Neural cell (in vitro differentiated cells): ENCODE measurements at regions not wholly inside any gene's neighbourhood (a gene's known extent, or its start where the extent isn't known, plus 50 kb on each side); places are given as distances from the start of the nearest gene placed in this dataset.

Experiments used
- EP300 ChIP-seq: fragments of 450-650 bp; conservative IDR thresholded peaks from 2 replicates; pipeline ENCODE4 v1.6.1; 2014; ENCODE audit warnings: antibody characterized with exemption, mild to moderate bottlenecking, moderate library complexity; ENCODE audit not compliant: poor library complexity, severe bottlenecking
- EZH2 ChIP-seq: fragments of 200-600, 300-800 bp; shearing (Covaris generic), sonication (generic); IDR thresholded peaks from 2 replicates; pipeline ENCODE4 v1.6.1; 2014; ENCODE audit warnings: antibody characterized with exemption, low read length, borderline replicate concordance, mild to moderate bottlenecking; ENCODE audit not compliant: insufficient read depth, poor library complexity, severe bottlenecking
- MXI1 ChIP-seq: fragments of 450-650 bp; conservative IDR thresholded peaks from 2 replicates; pipeline ENCODE4 v1.6.1; 2014; ENCODE audit warnings: antibody characterized with exemption, mild to moderate bottlenecking; ENCODE audit not compliant: poor library complexity, severe bottlenecking
- POLR2AphosphoS5 ChIP-seq: IDR thresholded peaks from 2 replicates; pipeline ENCODE4 v1.6.1; 2012
- RAD21 ChIP-seq: fragments of 450-650 bp; conservative IDR thresholded peaks from 2 replicates; pipeline ENCODE4 v1.6.1; 2014; ENCODE audit warnings: antibody characterized with exemption, mild to moderate bottlenecking, moderate library complexity
- TAF1 ChIP-seq: IDR thresholded peaks from 2 replicates; pipeline ENCODE4 v1.6.1; 2012; ENCODE audit warnings: low read depth
- TF ChIP-seq, protein P1 (sequence below): fragments of 450-650 bp; IDR thresholded peaks from 2 replicates; pipeline ENCODE4 v1.5.1; 2014; ENCODE audit warnings: antibody characterized with exemption, mild to moderate bottlenecking, moderate library complexity; ENCODE audit not compliant: poor library complexity, severe bottlenecking
- TF ChIP-seq, protein P2 (sequence below): IDR thresholded peaks from 2 replicates; pipeline ENCODE4 v1.6.1; 2012; ENCODE audit warnings: borderline replicate concordance

DNA sequence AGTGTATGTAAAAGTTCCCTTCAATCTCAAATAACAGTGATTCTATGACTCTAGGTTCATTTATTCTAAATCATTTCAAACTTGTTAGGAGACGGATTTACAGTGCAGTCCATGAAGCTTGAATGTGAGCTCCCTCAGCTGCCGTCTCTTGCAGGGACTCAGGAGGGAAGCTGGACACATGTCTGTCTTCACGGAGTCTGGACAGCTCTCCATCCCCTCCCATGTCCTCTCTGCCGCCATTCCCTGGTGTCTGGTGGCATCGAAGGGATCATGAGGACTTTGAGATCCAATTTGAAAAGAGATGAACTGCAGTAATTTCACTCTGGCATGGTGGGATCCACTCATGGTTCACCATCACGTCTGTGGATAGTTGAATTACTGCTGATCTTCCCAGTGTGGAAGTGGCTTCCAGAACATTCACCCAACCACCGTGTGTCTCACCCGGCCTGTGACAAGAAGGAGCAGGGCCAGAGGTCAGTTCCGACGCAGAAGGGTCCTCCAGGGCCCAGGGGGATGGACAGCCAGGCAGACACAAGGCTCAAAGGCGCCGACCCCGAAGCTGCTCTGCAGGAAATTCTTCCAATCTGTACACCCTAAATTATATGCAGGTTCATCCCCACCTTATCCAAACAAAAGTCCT, 370.1 kb downstream of the THBS2 start:
- TF ChIP-seq, protein P1, sequence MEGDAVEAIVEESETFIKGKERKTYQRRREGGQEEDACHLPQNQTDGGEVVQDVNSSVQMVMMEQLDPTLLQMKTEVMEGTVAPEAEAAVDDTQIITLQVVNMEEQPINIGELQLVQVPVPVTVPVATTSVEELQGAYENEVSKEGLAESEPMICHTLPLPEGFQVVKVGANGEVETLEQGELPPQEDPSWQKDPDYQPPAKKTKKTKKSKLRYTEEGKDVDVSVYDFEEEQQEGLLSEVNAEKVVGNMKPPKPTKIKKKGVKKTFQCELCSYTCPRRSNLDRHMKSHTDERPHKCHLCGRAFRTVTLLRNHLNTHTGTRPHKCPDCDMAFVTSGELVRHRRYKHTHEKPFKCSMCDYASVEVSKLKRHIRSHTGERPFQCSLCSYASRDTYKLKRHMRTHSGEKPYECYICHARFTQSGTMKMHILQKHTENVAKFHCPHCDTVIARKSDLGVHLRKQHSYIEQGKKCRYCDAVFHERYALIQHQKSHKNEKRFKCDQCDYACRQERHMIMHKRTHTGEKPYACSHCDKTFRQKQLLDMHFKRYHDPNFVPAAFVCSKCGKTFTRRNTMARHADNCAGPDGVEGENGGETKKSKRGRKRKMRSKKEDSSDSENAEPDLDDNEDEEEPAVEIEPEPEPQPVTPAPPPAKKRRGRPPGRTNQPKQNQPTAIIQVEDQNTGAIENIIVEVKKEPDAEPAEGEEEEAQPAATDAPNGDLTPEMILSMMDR, result no peak
- TF ChIP-seq, protein P2, sequence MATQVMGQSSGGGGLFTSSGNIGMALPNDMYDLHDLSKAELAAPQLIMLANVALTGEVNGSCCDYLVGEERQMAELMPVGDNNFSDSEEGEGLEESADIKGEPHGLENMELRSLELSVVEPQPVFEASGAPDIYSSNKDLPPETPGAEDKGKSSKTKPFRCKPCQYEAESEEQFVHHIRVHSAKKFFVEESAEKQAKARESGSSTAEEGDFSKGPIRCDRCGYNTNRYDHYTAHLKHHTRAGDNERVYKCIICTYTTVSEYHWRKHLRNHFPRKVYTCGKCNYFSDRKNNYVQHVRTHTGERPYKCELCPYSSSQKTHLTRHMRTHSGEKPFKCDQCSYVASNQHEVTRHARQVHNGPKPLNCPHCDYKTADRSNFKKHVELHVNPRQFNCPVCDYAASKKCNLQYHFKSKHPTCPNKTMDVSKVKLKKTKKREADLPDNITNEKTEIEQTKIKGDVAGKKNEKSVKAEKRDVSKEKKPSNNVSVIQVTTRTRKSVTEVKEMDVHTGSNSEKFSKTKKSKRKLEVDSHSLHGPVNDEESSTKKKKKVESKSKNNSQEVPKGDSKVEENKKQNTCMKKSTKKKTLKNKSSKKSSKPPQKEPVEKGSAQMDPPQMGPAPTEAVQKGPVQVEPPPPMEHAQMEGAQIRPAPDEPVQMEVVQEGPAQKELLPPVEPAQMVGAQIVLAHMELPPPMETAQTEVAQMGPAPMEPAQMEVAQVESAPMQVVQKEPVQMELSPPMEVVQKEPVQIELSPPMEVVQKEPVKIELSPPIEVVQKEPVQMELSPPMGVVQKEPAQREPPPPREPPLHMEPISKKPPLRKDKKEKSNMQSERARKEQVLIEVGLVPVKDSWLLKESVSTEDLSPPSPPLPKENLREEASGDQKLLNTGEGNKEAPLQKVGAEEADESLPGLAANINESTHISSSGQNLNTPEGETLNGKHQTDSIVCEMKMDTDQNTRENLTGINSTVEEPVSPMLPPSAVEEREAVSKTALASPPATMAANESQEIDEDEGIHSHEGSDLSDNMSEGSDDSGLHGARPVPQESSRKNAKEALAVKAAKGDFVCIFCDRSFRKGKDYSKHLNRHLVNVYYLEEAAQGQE, result no peak
- TF ChIP-seq POLR2AphosphoS5, result no peak
- TF ChIP-seq TAF1, result no peak
- TF ChIP-seq RAD21, result no peak
- no peak for TF ChIP-seq EZH2
- TF ChIP-seq MXI1, result no peak
- TF ChIP-seq EP300, result no peak
